GM21423 (cell line): ENCODE measurements at regions not wholly inside any gene's neighbourhood (a gene's known extent, or its start where the extent isn't known, plus 50 kb on each side); places are given as distances from the start of the nearest gene placed in this dataset.
"Not testable (repeated sequence)": the region's sequence is repeated elsewhere in the genome, so short reads cannot be mapped to it uniquely, and the experiment has no call there.

Source experiments
- ATAC-seq: cut with Tn5 transposase; IDR thresholded peaks from one replicate; pipeline ENCODE4 v1.9.1; 2021; ENCODE audit warnings: mild to moderate bottlenecking, moderate library complexity; ENCODE audit not compliant: unreplicated experiment

DNA sequence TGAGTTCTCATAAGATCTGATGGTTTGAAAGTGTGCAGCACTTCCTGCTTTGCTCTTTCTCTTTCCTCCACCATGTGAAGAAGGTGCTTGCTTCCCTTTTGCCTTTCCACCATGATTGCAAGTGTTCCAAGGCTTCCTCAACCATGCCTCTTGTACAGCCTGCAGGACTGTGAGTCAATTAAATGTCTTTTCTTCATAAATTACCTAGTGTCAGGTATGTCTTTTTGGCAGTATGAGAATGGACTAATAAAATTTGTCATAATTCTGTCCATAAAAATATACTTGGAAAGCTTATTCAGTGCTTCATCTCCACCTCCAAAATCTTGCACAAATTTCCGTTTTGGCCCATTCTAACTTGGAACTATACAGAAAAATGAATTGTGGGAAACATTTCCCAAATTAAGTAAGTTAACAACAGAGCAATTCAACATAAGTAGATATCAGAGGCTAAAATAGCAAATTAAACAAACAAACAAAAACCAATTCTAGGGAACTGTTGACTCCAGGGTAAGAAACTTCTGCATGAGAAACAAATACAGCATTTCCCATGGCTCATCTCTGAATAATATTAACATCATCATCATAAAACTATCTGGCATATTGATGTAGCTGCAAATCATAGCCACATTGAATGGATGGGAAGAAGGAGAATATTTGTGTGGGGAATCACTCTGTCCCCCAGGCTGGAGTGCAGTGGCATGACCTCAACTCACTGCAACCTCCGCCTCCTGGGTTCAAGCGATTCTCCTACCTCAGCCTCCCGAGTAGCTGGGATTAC lies 459.5 kb upstream of the FAR2 start:
- ATAC-seq: no peak

DNA sequence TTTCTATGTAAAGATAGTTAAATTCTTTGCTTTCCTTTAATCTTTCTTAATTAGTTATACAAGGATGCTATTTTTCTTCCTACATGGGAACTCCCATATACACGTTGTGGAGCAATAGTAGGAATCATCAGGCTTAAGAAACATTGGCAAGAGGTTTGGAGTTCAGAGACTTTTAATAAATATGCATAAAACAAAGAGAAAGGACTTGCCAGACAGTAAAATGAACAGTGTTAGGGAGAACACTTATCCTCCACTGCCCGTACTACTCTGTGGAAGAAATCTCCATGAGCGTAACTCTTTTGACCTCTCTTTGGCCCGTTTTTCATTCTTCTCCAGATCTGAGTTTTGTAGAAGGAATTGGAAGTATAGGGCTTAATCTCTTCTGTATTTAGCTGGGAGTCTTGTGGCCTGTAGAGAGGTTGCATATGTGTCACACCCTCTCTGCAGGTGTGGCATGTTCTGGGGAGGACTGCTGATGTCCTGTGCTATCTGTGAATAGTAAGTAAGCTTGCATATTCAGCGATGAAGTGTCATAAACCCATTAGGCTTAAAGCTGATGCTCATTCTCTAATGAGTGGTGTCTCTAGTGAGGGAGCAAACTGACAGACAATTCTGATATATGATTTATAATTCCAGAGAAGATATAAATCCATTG lies 455.4 kb upstream of the FAR2 start:
- no peak for ATAC-seq

DNA sequence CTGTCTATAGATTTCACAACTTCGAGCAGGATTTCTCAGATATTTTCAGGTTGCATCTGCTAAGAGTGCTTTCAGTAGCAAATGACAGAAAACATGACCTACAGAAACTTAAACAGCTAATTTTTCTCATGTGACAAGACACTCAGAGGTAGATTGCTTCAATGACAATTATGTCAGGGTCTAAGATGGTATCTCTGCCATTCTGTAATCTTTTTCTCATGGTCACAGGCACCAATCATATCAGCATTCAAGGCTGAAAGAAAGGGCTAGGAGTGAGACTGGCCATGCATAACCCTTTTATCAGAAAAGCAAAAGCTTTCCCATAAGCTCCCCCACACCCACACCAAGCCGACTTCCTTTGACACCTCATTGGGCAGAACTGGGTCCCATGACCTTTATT lies 450.5 kb upstream of the FAR2 start:
- no peak for ATAC-seq

DNA sequence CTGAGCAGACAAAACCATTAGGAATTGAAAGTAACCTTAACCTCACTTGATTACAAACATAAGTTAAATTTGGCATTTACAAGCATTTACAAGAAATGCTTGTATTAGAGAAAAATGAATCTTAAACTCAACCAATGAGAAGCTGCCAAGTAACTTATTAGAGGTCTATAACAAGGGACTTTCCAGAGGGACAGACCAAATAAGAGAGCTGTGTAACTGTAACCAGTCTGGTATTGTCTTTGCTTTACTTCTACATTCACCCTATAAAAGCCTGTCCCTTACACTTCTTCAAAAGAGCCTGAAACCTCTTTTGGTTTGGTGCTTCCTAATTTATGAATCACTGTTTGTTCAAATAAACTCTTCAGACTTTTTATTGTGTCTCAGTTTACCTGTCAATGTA lies 450.0 kb upstream of the FAR2 start:
- ATAC-seq: no peak

DNA sequence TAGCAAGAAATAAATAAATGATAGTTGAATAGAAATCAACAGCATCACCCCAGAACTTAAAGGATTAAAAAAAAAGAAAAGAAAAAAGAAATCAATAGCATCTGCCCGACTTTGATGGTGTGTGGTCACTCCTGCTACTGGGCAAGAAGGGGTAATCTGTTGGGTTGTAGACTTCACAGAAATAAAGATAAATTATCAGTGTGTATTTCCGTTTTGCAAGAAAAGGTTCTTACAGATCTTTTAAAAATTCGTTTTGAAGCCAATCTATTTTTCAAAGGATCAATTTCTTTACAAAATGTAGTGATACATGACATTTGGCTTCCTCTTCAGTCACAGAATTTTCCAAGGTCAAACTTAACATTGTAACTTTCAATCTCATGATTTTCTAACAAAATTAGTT lies 448.9 kb upstream of the FAR2 start:
- no peak for ATAC-seq

DNA sequence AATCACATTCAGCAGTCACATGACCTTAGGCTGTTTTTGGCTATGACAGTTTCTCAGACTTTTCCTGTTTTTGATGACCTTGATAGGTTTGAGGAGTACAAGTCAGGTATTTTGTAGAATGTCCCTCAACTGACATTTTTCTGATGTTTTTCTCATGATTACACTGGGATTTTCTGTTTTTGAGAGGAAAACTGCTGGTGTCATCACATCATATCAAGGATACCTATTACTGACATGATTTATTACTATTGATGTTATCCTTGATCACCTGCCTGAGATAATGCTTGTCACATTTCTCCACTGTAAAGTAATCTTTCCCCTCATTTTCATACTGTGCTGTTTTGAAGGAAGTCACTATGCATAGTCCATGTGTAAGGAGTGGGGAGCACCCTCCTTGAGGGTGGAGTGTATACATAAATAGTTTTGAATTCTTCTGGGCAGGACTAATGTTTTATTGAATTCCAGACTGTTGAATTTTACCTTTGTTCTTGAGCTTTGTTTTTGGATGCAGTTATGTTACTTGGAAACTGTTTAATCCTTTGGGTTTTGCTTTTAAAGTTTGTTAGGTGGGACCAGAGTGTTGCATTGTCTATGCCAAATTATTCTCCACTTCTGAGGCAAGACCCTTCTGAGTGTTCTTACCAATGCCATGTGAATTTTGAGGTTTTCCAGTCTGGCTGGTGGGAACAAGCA lies 444.5 kb upstream of the FAR2 start:
- no peak for ATAC-seq

DNA sequence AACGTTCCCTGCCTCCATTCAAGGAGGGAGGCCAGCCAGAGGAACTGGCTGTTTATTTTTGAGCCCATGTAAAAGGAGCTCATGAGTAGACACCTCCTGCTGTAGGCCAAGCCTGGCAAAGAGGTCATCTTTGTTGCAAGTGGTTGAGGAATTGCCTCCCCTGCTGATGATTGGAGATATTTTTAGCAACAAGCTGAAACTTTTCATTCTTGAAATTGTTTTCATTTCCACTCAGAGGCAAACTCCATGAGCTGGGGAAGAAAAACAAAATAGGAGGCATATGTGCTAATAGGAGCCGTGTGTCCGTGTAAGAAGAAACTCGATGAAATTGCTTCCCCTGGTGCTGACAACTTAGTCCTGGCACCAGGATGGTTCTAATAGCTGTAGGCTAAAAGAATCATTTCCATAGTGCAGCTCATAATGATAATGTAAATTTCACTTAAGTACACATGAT lies 440.1 kb upstream of the FAR2 start:
- no peak for ATAC-seq

DNA sequence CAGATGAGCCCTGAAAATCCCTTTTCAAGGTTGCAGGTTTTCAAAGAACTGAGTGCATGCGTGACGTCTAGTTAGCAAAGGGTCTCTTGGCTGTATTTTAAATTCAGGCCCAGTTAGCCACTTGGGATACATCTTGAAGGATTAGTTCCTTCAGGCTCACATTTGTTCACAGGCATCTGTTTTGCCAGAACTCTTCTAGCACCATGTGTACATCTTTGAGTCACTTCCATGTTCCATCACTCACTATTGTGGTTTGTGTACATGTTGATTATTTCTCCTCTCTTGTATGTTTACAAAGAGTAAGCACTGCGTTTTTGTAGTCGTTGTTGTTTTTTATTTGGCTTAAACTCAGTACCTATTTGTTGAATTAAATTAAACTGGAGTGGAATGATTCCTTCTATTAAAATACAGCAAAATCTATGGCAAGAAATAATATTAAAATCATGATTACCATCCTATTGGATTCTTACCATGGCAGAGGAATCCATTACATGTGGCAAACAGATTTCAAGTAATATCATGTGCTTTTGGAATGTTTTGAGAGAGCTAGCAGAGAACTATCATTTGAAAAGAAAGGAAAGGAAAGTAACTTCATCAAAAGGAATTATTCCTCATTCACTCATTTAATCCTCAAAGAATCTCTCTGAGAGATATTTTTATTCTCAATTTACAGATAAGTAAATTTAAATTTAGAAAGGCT lies 438.9 kb upstream of the FAR2 start:
- no peak for ATAC-seq

DNA sequence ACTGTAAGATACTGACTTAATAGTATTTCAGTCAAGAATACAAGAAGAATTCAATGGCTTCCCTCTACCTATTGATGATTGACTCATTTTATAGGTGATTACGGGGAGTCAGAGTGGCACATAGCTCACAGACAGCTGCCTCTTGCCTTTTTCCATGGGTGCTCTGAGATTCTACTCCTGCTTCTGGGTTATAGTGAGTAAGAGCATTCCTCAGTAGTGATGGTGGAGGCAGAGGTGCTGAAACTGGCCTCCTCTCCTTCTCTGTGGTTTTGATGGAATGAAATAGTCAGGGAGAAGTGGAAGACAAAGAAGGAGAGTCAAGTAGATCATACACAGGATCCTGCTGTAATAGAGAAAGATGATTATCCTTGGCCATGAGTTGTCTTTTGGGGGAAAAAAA lies 438.2 kb upstream of the FAR2 start:
- no peak for ATAC-seq

DNA sequence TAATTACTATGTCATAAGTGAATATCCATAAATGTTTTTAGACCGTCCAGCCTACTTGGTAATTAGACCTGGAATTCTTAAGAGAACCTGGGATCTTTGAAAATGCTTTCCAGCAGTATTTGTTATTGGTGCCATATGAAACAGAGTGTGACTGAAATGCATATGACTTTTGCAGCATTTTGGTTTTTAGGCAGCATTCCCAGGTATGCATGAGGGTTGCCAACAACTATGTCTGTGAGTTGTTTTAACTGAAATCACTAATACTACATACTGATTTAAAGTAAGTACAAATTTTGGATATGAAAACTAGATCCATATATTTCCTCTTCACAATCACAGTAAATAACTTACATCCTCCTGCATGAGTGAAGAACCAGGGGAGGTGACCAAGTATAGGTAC lies 437.7 kb upstream of the FAR2 start:
- no peak for ATAC-seq

DNA sequence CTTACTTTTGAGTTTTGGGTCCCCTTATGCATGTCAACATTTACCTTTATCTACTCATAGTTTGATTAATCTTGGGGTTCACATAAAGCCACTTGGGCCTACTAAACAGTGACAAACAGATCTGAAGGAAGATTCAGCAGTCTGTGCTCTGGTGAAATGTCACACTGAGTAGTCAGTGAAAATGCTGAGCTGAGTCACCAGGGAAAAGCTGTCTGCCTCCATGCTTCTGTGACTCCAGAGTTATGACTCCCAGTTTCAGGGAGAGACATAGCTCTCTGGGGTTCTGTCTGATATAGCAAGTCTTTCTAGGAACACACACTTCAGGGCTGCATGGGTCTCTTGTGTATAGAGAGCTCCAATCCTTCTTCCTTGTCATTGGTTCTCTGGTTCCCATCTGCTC lies 406.3 kb upstream of the FAR2 start:
- ATAC-seq: no peak

DNA sequence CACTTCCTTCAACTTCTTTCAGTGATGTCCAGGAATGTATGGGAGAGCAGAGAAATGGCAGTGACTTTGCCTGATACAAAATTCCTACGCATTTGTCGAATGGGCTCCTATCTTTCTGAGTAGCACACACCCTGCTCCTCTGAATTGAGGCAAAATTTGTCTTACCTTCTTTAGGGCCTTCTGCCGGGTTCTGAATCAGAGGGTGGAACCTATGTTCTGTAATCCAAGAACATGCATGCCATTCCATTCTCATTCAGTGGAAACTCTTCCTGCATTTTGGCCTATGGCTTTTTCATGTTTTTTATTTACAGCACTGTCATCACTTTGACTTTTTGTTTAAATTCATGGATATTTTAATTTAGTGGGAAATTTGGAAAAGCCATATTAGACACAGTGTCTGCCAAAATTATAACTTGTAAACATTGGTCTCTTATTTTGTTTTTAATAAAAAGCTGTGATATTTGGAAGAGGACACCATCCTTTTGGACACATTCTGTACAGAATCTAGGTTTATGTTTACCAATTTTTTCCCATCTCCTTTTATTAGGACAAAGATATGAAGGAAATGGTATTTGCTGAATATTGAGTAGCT lies 402.2 kb upstream of the FAR2 start:
- no peak for ATAC-seq

DNA sequence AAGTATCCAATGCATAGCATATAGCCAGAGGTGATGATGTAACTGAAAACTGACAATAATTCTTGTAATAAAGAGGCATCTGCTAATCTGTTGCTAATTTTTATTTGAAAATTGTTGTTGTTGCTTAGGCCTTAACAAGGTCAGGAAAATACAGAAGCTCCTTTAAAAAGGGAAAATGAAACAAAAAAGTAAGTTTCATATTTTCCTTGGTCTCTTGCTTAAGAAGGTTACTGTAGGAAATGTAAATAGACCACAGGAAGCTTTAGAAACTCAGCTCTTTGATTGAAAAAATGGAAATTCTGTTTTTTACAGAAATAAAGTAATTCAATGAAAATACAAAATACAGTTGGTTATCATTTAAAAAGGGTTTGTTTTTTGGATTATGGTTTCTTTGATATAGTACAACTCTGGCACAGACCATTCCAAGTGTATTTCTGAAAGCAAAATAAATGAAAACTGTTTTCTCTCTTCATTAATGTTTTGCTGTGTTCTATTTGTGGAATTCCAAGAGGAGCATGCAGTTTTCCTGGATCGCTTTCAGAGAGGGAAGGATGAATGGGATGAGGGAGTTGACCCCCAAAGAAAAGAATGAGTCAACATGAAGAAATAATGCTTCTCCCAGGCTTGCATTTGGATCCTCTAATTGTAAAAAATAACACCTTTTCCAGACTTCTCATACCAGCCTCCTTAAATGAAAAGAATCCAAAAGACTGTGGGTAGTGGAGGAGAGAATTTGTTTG lies 398.0 kb upstream of the FAR2 start:
- ATAC-seq: no peak

DNA sequence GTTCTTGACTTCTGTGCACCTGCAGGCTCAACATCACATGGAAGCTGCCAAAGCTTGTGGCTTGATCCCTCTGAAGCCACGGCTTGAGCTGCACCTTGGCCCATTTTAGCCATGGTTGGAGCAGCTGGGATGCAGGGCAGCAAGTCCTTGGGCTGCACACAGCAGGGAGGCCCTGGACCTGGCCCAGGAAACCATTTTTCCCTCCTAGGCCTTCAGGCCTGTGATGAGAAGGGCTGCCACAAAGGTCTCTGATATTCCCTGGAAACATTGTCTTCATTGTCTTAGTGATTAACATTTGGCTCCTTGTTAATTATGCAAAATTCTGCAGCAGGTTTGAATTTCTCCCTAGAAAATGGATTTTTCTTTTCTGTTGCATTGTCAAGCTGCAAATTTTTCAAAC lies 394.1 kb upstream of the FAR2 start:
- no peak for ATAC-seq

DNA sequence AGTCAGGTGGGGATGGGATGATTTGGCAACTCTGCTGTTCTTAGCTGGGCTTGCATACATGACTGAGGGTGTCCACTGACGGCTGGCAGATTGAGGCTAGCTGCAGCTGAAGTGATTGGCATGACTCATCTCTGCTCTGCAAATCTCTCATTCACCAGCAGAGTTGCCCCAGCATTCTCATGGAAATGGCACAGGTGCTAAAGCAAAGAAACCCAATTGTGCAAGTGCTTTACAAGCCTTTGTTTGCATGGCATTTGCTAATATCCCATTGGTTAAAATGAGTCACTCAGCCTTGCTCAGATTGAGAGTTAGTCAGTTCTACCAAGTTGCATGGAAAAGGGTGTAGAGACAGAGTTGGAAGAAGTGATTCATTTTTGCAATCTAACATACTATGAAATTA lies 389.7 kb upstream of the FAR2 start:
- no peak for ATAC-seq

DNA sequence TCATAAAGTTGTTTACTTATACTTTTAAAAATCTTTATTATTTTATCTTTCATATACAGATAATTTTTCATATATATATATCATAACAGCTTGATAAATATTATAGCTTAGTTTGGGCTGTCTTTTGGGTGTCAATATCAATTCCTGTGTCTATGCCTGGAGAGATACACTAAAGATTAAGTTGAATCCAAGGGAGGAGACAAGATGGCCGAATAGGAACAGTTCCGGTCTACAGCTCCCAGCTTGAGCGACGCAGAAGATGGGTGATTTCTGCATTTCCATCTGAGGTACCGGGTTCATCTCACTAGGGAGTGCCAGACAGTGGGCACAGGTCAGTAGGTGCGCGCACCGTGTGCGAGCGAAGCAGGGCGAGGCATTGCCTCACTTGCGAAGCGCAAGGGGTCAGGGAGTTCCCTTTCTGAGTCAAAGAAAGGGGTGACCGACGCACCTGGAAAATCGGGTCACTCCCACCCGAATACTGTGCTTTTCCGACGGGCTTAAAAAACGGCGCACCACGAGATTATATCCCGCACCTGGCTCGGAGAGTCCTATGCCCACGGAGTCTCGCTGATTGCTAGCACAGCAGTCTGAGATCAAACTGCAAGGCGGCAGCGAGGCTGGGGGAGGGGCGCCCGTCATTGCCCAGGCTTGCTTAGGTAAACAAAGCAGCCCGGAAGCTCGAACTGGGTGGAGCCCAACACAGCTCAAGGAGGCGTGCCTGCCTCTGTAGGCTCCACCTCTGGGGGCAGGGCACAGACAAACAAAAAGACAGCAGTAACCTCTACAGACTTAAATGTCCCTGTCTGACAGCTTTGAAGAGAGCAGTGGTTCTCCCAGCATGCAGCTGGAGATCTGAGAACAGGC lies 388.8 kb upstream of the FAR2 start:
- not testable (repeated sequence) for ATAC-seq

DNA sequence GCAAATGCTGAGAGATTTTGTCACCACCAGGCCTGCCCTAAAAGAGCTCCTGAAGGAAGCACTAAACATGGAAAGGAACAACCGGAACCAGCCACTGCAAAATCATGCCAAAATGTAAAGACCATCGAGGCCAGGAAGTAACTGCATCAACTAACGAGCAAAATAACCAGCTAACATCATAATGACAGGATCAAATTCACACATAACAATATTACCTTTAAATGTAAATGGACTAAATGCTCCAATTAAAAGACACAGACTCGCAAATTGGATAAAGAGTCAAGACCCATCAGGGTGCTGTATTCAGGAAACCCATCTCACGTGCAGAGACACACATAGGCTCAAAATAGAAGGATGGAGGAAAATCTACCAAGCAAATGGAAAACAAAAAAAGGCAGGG lies 387.2 kb upstream of the FAR2 start:
- ATAC-seq: not testable (repeated sequence)

DNA sequence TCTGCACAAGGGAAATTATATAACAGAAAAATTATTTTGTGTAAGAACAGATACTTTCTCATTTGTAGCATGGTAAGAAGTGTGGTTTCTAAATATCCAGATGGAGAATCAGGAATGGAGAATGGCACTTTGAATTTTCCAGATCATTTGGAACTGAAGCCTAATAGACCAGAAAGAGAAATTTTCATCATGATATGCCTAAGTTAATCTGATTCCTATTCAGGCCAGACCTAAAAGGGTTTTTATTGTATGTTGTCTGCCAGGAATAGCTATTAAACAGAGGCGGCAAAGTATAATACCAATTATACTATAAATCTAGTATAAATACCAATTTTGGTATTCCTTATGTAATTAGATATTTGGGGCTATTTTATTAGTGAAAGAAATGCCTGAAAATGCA lies 382.7 kb upstream of the FAR2 start:
- ATAC-seq: no peak

DNA sequence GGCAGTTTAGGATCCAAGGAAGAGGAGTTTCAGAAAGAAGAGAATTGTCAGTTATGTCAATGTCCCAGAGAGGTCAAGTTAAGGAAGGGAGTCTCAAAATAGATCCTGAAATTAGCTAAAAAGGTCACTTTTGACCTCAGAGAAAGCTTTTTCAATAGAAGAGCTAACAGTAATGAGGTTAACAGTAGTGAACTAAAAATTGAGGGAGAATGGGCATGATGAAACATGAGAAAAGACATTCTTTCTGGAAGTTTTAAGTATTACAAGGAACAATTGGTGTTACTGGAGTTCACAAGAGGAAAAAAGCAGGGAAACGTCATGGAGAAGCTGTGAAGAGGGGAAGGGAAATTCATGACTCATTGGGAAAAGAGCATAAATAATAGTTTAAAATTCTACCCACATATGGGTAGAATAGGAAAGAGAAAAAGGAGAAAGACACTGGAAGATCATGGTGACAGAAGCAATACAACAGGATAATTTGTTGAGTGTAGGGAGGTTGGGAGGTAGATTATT lies 381.2 kb upstream of the FAR2 start:
- ATAC-seq: no peak
